IMR-90 (cell line): ENCODE measurements at regions not wholly inside any gene's neighbourhood (a gene's known extent, or its start where the extent isn't known, plus 50 kb on each side); places are given as distances from the start of the nearest gene placed in this dataset.

Experiments
- ATAC-seq: fragments of 200-7000 bp; cut with Tn5 transposase; 2 replicates; pipeline ENCODE4 v1.9.1; 2020; ENCODE audit warnings: low read depth, mild to moderate bottlenecking, moderate library complexity
- BruUV-seq: library from RNA; stranded (reverse); fragments of 400-500 nt; replicated peaks from 2 replicates; lab custom pipeline; 2021; lab: Mats Ljungman, UMichigan
- CTCF ChIA-PET: fragments of 300-600 bp; formaldehyde crosslinking; extraction: SDS; loops from one replicate; lab custom pipeline; 2021; ENCODE audit warnings: antibody characterized with exemption; lab: Yijun Ruan, JAX
- POLR2A ChIA-PET: fragments of 300-600 bp; sonication (Branson Sonifier 250); formaldehyde crosslinking; loops from one replicate; lab custom pipeline; 2022; ENCODE audit warnings: antibody characterized with exemption; ENCODE audit not compliant: unreplicated experiment; lab: Charles Lee
- DNase-seq: peaks from one replicate; pipeline ENCODE4 v3.0.0; 2013
- H2AFZ ChIP-seq: replicated peaks from 2 replicates; pipeline ENCODE3; 2013; ENCODE audit warnings: low read length, mild to moderate bottlenecking; ENCODE audit not compliant: poor library complexity
- H2AK5ac ChIP-seq: 2 replicates; pipeline ENCODE4 v1.6.1; 2013; ENCODE audit warnings: low read depth, low read length, inconsistent platforms
- H2AK9ac ChIP-seq: replicated peaks from 2 replicates; pipeline ENCODE3; 2013; ENCODE audit warnings: mild to moderate bottlenecking, low read depth, low read length, moderate library complexity; ENCODE audit not compliant: poor library complexity
- H2BK120ac ChIP-seq: 2 replicates; pipeline ENCODE4 v1.6.1; 2013; ENCODE audit warnings: low read depth, low read length, inconsistent platforms
- H2BK15ac ChIP-seq: 3 replicates; pipeline ENCODE4 v1.6.1; 2013; ENCODE audit warnings: low read depth, low read length, inconsistent platforms
- H2BK20ac ChIP-seq: 2 replicates; pipeline ENCODE4 v1.6.1; 2013; ENCODE audit warnings: low read depth, mild to moderate bottlenecking, inconsistent platforms, low read length, moderate library complexity
- H2BK5ac ChIP-seq: 2 replicates; pipeline ENCODE4 v1.6.1; 2013; ENCODE audit warnings: mild to moderate bottlenecking, low read depth, low read length, inconsistent platforms; ENCODE audit not compliant: poor library complexity, severe bottlenecking
- H3K14ac ChIP-seq: replicated peaks from 2 replicates; pipeline ENCODE4 v1.6.1; 2013; ENCODE audit warnings: low read depth, low read length, inconsistent platforms
- H3K18ac ChIP-seq: 2 replicates; pipeline ENCODE4 v1.6.1; 2013; ENCODE audit warnings: low read depth, low read length, control low read depth
- H3K23ac ChIP-seq: 2 replicates; pipeline ENCODE4 v1.6.1; 2013; ENCODE audit warnings: low read depth, low read length, inconsistent platforms
- H3K27ac ChIP-seq: 2 replicates; pipeline ENCODE4 v1.5.1; 2013; ENCODE audit warnings: mild to moderate bottlenecking, control low read depth, low read length; ENCODE audit not compliant: insufficient read depth
- H3K27me3 ChIP-seq: 2 replicates; pipeline ENCODE4 v1.6.1; 2013; ENCODE audit warnings: low read length; ENCODE audit not compliant: control insufficient read depth, insufficient read depth
- H3K36me3 ChIP-seq: 2 replicates; pipeline ENCODE4 v1.6.1; 2013; ENCODE audit warnings: low read length, mixed read lengths; ENCODE audit not compliant: control insufficient read depth, insufficient read depth
- H3K4ac ChIP-seq: 2 replicates; pipeline ENCODE4 v1.6.1; 2013; ENCODE audit warnings: low read depth, low read length, inconsistent platforms
- H3K4me1 ChIP-seq: 2 replicates; pipeline ENCODE4 v1.6.1; 2013; ENCODE audit warnings: low read length, mixed read lengths; ENCODE audit not compliant: control insufficient read depth, insufficient read depth
- H3K4me2 ChIP-seq: 2 replicates; pipeline ENCODE4 v1.6.1; 2013; ENCODE audit warnings: low read depth, mild to moderate bottlenecking, control low read depth, low read length, moderate library complexity
- H3K4me3 ChIP-seq: 2 replicates; pipeline ENCODE4 v1.5.1; 2013; ENCODE audit warnings: low read depth, mild to moderate bottlenecking, control low read depth, low read length, moderate library complexity; ENCODE audit not compliant: insufficient read depth
- H3K56ac ChIP-seq: 2 replicates; pipeline ENCODE4 v1.6.1; 2013; ENCODE audit warnings: low read length, inconsistent platforms; ENCODE audit not compliant: insufficient read depth; ENCODE audit errors: extremely low read depth
- H3K79me1 ChIP-seq, 2 experiments: 2 replicates each; pipeline ENCODE4 v1.6.1; 2013; ENCODE audit warnings: low read length in 2 of 2, inconsistent platforms in 1 of 2, low read depth in 1 of 2
- H3K9ac ChIP-seq: 2 replicates; pipeline ENCODE4 v1.6.1; 2013; ENCODE audit warnings: low read depth, low read length, control low read depth
- H3K9me1 ChIP-seq: 2 replicates; pipeline ENCODE4 v1.6.1; 2013; ENCODE audit warnings: low read length, inconsistent platforms; ENCODE audit not compliant: insufficient read depth
- H3K9me3 ChIP-seq: 2 replicates; pipeline ENCODE4 v1.6.1; 2013; ENCODE audit warnings: low read length; ENCODE audit not compliant: control insufficient read depth, insufficient read depth
- H4K20me1 ChIP-seq: 2 replicates; pipeline ENCODE4 v1.6.1; 2013; ENCODE audit warnings: low read length, inconsistent platforms; ENCODE audit not compliant: insufficient read depth
- H4K5ac ChIP-seq: 2 replicates; pipeline ENCODE4 v1.6.1; 2013; ENCODE audit warnings: mild to moderate bottlenecking, low read depth, low read length, control low read depth
- H4K8ac ChIP-seq, 2 experiments: 2 replicates each; pipeline ENCODE4 v1.6.1; 2013; ENCODE audit warnings: low read depth in 2 of 2, low read length in 2 of 2, control low read depth in 1 of 2, inconsistent platforms in 1 of 2
- H4K91ac ChIP-seq: 2 replicates; pipeline ENCODE4 v1.6.1; 2013; ENCODE audit warnings: low read depth, low read length, inconsistent platforms; ENCODE audit not compliant: insufficient read depth
- FOS ChIP-seq: fragments of 150-350 bp; IDR thresholded peaks from 2 replicates; pipeline ENCODE4 v1.6.1; 2016; ENCODE audit warnings: low read depth, low read length
- WGBS, 2 experiments: methylation state at CpG; one replicate each; pipeline versions ENCODE4 v1.1.5 to v1.1.7; 2013; ENCODE audit warnings: missing lambda C conversion rate in 2 of 2; ENCODE audit not compliant: insufficient read length in 1 of 2; ENCODE audit errors: extremely low coverage in 2 of 2; 5-methylcytosine and 5-hydroxymethylcytosine counted together
- dilution Hi-C: fragments of 300-500 bp; cut with HindIII; formaldehyde crosslinking; loops from one replicate; pipeline ENCODE4 v1.14.3; 2018; ENCODE audit warnings: low sequenced_read_pairs; ENCODE audit not compliant: unreplicated experiment
- in situ Hi-C: fragments of 300-500 bp; cut with MboI; formaldehyde crosslinking; loops from 3 replicates; pipeline ENCODE4 v1.14.3; 2019; ENCODE audit warnings: low sequenced_read_pairs, inconsistent platforms, mixed read lengths
- intact Hi-C: fragments of 100-400 bp; cut with micrococcal nuclease; formaldehyde crosslinking; loops from 2 replicates; pipeline ENCODE4 v1.10.0; 2022
- TF ChIP-seq, protein P1 (sequence below): fragments of 150-350 bp; IDR thresholded peaks from 2 replicates; pipeline ENCODE4 v1.6.1; 2016; ENCODE audit warnings: low read depth, mild to moderate bottlenecking, low read length, moderate library complexity, borderline replicate concordance

DNA sequence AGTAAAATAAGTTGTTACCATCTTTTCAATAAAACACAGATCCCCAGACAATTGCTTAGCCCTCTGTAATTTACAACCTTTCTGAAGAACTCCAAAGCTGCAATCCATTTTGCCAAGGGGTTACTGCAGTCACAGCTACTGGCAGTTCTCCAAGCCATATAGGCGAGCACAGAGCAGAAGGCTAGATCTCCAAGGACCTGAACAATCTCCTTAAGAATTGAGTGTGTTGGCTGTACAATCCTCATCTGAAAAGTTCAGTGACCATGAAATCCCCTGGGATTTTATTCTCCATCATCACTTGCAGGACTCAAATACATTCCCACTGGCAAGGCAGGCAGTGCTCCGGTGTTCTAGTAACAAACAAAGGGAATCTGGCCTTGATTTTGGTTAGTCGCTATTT lies 103.9 kb upstream of the LRP1B start:
- no TSS peak for BruUV-seq
- dilution Hi-C loops, result no loop called here
- Histone ChIP-seq H4K20me1 (no peaks in the 10 kb centered on the region), H3K36me3 (no peaks in the 10 kb centered on the region), H3K27me3 (no peaks in the 10 kb centered on the region), H3K4me2 (no peak overlapping the region), H3K14ac (no peak overlapping the region), H3K4me3 (no peak overlapping the region), H3K27ac (no peak overlapping the region), H2AK5ac (no peak overlapping the region), H4K91ac (no peak overlapping the region), H3K9ac (no peak overlapping the region), H2BK120ac (no peak overlapping the region), H2AK9ac (no peak overlapping the region), H3K9me1 (no peaks in the 10 kb centered on the region), H3K79me1 (no peaks in the 10 kb centered on the region), H3K4ac (no peak overlapping the region), H2BK15ac (no peak overlapping the region), H2BK20ac (no peak overlapping the region), H2BK5ac (no peak overlapping the region), H2AFZ (no peak overlapping the region), H3K56ac (no peak overlapping the region), H4K8ac (no peak overlapping the region), H4K5ac (no peak overlapping the region), H3K4me1 (no peaks in the 10 kb centered on the region), H3K23ac (no peak overlapping the region), H3K9me3 (no peaks in the 10 kb centered on the region), H3K18ac (no peak overlapping the region)
- CTCF ChIA-PET, result no interaction called here
- DNase-seq (no peak), ATAC-seq (no peak)
- in situ Hi-C loops, result no loop called here
- TF ChIP-seq, protein P1, sequence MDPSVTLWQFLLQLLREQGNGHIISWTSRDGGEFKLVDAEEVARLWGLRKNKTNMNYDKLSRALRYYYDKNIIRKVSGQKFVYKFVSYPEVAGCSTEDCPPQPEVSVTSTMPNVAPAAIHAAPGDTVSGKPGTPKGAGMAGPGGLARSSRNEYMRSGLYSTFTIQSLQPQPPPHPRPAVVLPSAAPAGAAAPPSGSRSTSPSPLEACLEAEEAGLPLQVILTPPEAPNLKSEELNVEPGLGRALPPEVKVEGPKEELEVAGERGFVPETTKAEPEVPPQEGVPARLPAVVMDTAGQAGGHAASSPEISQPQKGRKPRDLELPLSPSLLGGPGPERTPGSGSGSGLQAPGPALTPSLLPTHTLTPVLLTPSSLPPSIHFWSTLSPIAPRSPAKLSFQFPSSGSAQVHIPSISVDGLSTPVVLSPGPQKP, result no peak
- TF ChIP-seq FOS, result no peak
- intact Hi-C loops, result no loop called here
- WGBS, 2 experiments, result no CpG with 5 or more reads among the region's 3 CpGs
- POLR2A ChIA-PET, result no interaction called here
